Nephron (organoid): ENCODE measurements at regions not wholly inside any gene's neighbourhood (a gene's known extent, or its start where the extent isn't known, plus 50 kb on each side); places are given as distances from the start of the nearest gene placed in this dataset.
"Not testable (repeated sequence)": the region's sequence is repeated elsewhere in the genome, so short reads cannot be mapped to it uniquely, and the experiment has no call there.

Source experiments
- H3K27ac Mint-ChIP-seq, 3 experiments: 2 replicates each; pipeline ENCODE4 v1.8.0; 2020; ENCODE audit warnings: mixed read lengths in 3 of 3, mild to moderate bottlenecking in 2 of 3, moderate library complexity in 1 of 3
- H3K27me3 Mint-ChIP-seq: 2 replicates; pipeline ENCODE4 v1.8.0; 2021; ENCODE audit warnings: low read depth, mild to moderate bottlenecking, moderate library complexity, mixed read lengths
- H3K36me3 Mint-ChIP-seq: 2 replicates; pipeline ENCODE4 v1.8.0; 2020; ENCODE audit warnings: low read depth, mixed read lengths
- H3K4me1 Mint-ChIP-seq: 2 replicates; pipeline ENCODE4 v1.8.0; 2020; ENCODE audit warnings: mixed read lengths
- H3K4me3 Mint-ChIP-seq, 3 experiments: 2 replicates each; pipeline ENCODE4 v1.8.0; 2020; ENCODE audit warnings: mild to moderate bottlenecking in 3 of 3, mixed read lengths in 3 of 3, moderate library complexity in 2 of 3
- H3K9me3 Mint-ChIP-seq: 2 replicates; pipeline ENCODE4 v1.8.0; 2020; ENCODE audit warnings: mixed read lengths
- CTCF ChIP-seq, 3 experiments: fragments of 200-600 bp; sonication (generic); IDR thresholded peaks; one replicate each; pipeline ENCODE4 v1.5.0; 2021; ENCODE audit warnings: antibody characterized with exemption in 3 of 3; ENCODE audit not compliant: unreplicated experiment in 3 of 3

DNA sequence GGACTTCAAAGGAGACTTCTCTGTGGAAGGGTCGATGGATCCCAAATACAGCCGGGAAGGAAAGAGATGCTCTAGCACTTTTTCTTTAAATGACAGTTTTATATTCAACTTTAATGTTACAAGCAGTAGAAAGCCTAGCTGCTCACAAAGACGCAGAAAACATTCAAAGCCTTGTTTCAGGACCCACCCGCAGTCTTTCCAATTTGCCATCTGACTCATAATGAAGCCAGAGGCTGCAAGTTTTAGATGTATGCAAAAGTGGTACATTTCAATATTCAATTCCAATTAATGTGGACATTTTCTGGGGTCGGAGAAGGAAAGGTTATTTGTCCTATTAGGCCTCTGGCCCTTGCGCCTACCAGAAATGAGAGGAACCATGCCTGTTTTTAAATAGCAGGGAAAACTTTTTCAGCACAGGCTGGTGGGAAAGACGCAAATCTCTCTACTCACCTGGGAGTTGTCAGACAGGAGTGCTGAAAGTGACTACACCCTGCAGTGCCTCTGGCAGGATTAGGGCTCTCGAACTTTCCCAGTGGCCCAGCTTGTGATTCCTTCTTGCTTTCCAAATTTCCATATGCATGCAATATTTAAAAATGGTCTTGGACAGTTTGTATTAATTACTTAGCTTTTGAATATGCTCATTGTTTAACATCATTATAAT is 117.4 kb upstream of the MBNL1 start:
- Mint-ChIP-seq H3K4me3 (no peak overlapping the region), H3K4me1 (no peaks in the 10 kb centered on the region), H3K36me3 (no peaks in the 10 kb centered on the region), H3K9me3 (no peaks in the 10 kb centered on the region), H3K27ac (no peak overlapping the region), H3K27me3 (no peaks in the 10 kb centered on the region)
- TF ChIP-seq CTCF (IDR thresholded peaks at IDR 0.05; ENCODE audit: unreplicated experiment in 3 of 3), result no peak

DNA sequence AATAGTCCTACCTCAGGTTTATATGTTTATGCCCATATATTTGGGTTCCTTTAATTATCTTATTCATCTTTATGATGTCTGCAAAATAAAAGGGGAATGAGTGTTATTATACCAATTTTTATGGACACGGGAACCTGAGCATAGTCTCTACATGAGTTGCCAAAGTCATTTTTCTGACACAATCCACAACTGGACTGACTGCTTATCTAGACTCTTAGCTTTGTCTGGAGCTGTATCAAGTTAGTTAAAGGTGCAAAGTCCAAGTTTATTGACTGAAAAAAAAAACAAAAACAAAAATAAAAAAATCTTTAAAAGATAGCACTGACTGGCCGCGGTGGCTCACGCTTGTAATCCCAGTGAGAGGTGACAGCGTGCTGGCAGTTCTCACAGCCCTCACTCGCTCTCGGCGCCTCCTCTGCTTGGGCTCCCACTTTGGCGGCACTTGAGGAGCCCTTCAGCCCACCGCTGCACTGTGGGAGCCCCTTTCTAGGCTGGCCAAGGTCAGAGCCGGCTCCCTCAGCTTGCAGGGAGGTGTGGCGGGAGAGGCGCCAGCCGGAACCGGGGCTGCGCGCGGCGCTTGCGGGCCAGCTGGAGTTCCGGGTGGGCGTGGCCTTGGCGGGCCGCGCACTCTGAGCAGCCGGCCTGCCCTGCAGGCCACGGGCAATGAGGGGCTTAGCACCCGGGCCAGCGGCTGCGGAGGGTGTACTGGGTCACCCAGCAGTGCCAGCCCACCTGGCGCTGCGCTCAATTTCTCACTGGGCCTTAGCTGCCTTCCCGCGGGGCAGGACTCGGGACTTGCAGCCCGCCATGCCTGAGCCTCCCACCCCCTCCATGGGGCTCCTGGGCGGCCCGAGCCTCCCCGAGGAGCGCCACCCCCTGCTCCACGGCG is 116.6 kb upstream of the MBNL1 start:
- not testable (repeated sequence) for H3K27ac Mint-ChIP-seq, H3K36me3 Mint-ChIP-seq

DNA sequence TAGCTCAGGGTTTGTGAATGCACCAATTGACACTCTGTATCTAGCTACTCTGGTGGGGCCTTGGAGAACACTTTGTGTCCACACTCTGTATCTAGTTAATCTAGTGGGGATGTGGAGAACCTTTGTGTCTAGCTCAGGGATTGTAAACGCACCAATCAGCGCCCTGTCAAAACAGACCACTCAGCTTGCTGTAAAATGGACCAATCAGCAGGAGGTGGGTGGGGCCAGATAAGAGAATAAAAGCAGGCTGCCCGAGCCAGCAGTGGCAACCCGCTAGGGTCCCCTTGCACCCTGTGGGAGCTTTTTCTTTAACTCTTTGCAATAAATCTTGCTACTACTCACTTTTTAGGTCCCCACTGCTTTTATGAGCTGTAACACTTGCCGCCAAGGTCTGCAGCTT is 115.6 kb upstream of the MBNL1 start:
- not testable (repeated sequence) for H3K4me1 Mint-ChIP-seq, H3K27me3 Mint-ChIP-seq, H3K36me3 Mint-ChIP-seq, H3K9me3 Mint-ChIP-seq, H3K27ac Mint-ChIP-seq, H3K4me3 Mint-ChIP-seq

More for the DNA sequence above, 116.6 kb upstream of the MBNL1 start:
- not testable (repeated sequence) for H3K4me3 Mint-ChIP-seq, H3K9me3 Mint-ChIP-seq, H3K4me1 Mint-ChIP-seq, H3K27me3 Mint-ChIP-seq

GRCh38 chr3:152155246-152156020 is 113.3 kb upstream of the MBNL1 start:
- Mint-ChIP-seq H3K4me1 (no peaks in the 10 kb centered on the region), H3K27ac (no peak overlapping the region), H3K9me3 (no peaks in the 10 kb centered on the region), H3K4me3 (no peak overlapping the region), H3K27me3 (no peaks in the 10 kb centered on the region), H3K36me3 (no peaks in the 10 kb centered on the region)
- TF ChIP-seq CTCF (IDR thresholded peaks at IDR 0.05; ENCODE audit: unreplicated experiment in 3 of 3), result no peak

DNA sequence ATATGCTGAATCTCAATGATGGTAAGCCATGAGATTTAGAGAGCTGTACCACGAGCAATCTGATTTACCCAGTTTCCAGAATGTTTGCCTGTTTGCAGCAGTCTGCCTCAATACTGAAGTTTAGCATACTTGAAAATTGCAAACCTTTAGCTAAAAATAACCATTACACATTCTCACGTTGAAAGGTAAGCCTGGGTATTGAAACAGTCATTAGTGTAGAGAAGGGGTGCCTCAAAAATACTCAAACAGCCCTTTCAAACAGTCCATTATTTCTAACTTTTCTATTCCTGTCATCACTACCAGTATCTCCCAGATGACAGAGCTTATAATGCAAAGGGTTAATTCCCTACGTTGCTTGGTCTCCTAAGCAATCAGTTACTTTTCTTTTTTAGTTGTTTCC is 111.8 kb upstream of the MBNL1 start:
- TF ChIP-seq CTCF (IDR thresholded peaks at IDR 0.05; ENCODE audit: unreplicated experiment in 3 of 3), result no peak
- Mint-ChIP-seq H3K9me3 (no peaks in the 10 kb centered on the region), H3K4me1 (no peaks in the 10 kb centered on the region), H3K4me3 (no peak overlapping the region), H3K27ac (no peak overlapping the region), H3K27me3 (no peaks in the 10 kb centered on the region), H3K36me3 (no peaks in the 10 kb centered on the region)

DNA sequence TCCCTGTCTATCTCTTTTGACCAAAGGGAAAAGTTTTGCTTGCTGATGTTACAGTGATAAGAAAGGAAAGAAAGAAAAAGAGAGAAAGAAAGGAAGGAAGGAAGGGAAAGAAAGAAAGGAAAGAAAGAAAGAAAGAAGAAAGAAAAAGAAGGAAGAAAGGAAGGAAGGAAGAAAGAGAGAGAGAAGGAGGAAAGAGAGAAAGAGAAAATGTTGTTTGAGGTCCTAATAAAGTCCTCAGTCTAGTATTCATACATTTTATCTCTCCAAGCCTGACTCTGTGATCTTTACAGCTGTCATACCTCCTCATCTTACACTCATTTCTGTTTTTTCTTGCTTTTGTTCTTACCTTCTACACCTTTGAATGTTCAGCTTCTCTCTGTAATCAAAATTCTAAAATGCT is 111.4 kb upstream of the MBNL1 start:
- Mint-ChIP-seq H3K9me3 (no peaks in the 10 kb centered on the region), H3K27me3 (no peaks in the 10 kb centered on the region), H3K4me1 (no peaks in the 10 kb centered on the region), H3K36me3 (no peaks in the 10 kb centered on the region), H3K4me3 (no peak overlapping the region), H3K27ac (no peak overlapping the region)
- no peak for TF ChIP-seq CTCF (IDR thresholded peaks at IDR 0.05; ENCODE audit: unreplicated experiment in 3 of 3)
